Smooth muscle cell (in vitro differentiated cells): ENCODE measurements at regions not wholly inside any gene's neighbourhood (a gene's known extent, or its start where the extent isn't known, plus 50 kb on each side); places are given as distances from the start of the nearest gene placed in this dataset.

Source experiments
- DNase-seq: peaks from one replicate; lab custom pipeline; 2025; ENCODE audit not compliant: unreplicated experiment; lab: John Stamatoyannopoulos, UW
- H2AFZ ChIP-seq: fragments of 200-600 bp; sonication (generic); 2 replicates; pipeline ENCODE4 v1.6.0; 2016; ENCODE audit warnings: antibody characterized with exemption, low read depth, mild to moderate bottlenecking
- H3F3A ChIP-seq: fragments of 200-600 bp; sonication (generic); 2 replicates; pipeline ENCODE4 v1.6.0; 2017; ENCODE audit warnings: antibody characterized with exemption, low read depth
- H3K27ac ChIP-seq: fragments of 200-600 bp; sonication (generic); 2 replicates; pipeline ENCODE4 v1.5.1; 2016; ENCODE audit warnings: low read depth, mild to moderate bottlenecking
- H3K27me3 ChIP-seq: fragments of 200-600 bp; sonication (generic); 2 replicates; pipeline ENCODE4 v1.6.1; 2016; ENCODE audit warnings: low read depth, mild to moderate bottlenecking
- H3K36me3 ChIP-seq: fragments of 200-600 bp; sonication (generic); 2 replicates; pipeline ENCODE4 v1.5.1; 2016; ENCODE audit warnings: low read depth
- H3K4me1 ChIP-seq: fragments of 200-600 bp; sonication (generic); 2 replicates; pipeline ENCODE4 v1.5.1; 2016; ENCODE audit warnings: low read depth
- H3K4me2 ChIP-seq: fragments of 200-600 bp; sonication (generic); 2 replicates; pipeline ENCODE4 v1.6.0; 2016; ENCODE audit warnings: mild to moderate bottlenecking
- H3K4me3 ChIP-seq: fragments of 200-600 bp; sonication (generic); 2 replicates; pipeline ENCODE4 v1.5.1; 2016; ENCODE audit warnings: mild to moderate bottlenecking
- H3K79me2 ChIP-seq: fragments of 200-600 bp; sonication (generic); 2 replicates; pipeline ENCODE4 v1.6.0; 2016; ENCODE audit warnings: low read depth, mild to moderate bottlenecking
- H3K9ac ChIP-seq: fragments of 200-600 bp; sonication (generic); 2 replicates; pipeline ENCODE4 v1.6.0; 2016; ENCODE audit warnings: low read depth
- H3K9me3 ChIP-seq: fragments of 200-600 bp; sonication (generic); replicated peaks from 2 replicates; pipeline ENCODE4 v1.5.1; 2016; ENCODE audit warnings: low read depth
- H4K20me1 ChIP-seq: fragments of 200-600 bp; sonication (generic); 2 replicates; pipeline ENCODE4 v1.6.0; 2016; ENCODE audit warnings: low read depth
- WGBS: methylation state at CpG from one replicate; pipeline ENCODE4 v1.1.7; 2016; ENCODE audit warnings: low lambda C conversion rate; 5-methylcytosine and 5-hydroxymethylcytosine counted together
- TF ChIP-seq, protein P1 (sequence below): fragments of 200-600 bp; sonication (generic); IDR thresholded peaks from 2 replicates; pipeline ENCODE4 v1.5.1; 2017; ENCODE audit warnings: borderline replicate concordance, mild to moderate bottlenecking, antibody characterized with exemption; ENCODE audit not compliant: insufficient read depth, poor library complexity, severe bottlenecking

DNA sequence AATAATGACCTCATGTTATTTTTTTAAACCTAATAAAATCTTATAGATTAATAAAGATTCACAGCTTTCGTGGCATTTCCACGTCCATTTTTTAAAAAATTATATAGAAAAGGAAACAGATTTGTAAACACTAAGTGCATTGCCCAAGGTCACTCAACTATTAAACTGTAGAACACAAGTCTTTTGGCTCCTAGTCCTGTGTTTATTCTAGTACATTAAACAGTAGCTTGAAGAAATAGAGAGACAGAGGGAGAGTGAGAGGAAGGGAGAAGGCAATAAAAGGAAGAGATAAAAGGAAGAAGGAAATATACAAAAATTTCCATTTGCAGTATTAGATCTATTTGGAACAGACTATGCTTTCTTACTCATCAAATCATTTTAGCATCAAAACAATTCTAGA lies 586.7 kb upstream of the CITED2 start:
- H3K9ac ChIP-seq = no peak overlapping the region
- peaks cover 18% of the 10 kb centered on the region for H3K4me1 ChIP-seq
- peak overlapping the region; percentile 21 for H2AFZ ChIP-seq
- H4K20me1 ChIP-seq = no peaks in the 10 kb centered on the region
- no peaks in the 10 kb centered on the region for H3K9me3 ChIP-seq
- H3K36me3 ChIP-seq = no peaks in the 10 kb centered on the region
- TF ChIP-seq, protein P1, sequence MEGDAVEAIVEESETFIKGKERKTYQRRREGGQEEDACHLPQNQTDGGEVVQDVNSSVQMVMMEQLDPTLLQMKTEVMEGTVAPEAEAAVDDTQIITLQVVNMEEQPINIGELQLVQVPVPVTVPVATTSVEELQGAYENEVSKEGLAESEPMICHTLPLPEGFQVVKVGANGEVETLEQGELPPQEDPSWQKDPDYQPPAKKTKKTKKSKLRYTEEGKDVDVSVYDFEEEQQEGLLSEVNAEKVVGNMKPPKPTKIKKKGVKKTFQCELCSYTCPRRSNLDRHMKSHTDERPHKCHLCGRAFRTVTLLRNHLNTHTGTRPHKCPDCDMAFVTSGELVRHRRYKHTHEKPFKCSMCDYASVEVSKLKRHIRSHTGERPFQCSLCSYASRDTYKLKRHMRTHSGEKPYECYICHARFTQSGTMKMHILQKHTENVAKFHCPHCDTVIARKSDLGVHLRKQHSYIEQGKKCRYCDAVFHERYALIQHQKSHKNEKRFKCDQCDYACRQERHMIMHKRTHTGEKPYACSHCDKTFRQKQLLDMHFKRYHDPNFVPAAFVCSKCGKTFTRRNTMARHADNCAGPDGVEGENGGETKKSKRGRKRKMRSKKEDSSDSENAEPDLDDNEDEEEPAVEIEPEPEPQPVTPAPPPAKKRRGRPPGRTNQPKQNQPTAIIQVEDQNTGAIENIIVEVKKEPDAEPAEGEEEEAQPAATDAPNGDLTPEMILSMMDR = no peak
- no peak overlapping the region for H3K4me3 ChIP-seq
- H3K4me2 ChIP-seq = no peak overlapping the region
- DNase-seq = no peak
- WGBS = 98% methylated on average over 2 of the region's 2 CpGs
- H3K79me2 ChIP-seq = no peaks in the 10 kb centered on the region
- no peaks in the 10 kb centered on the region for H3F3A ChIP-seq
- H3K27ac ChIP-seq = no peak overlapping the region
- H3K27me3 ChIP-seq = no peaks in the 10 kb centered on the region

DNA sequence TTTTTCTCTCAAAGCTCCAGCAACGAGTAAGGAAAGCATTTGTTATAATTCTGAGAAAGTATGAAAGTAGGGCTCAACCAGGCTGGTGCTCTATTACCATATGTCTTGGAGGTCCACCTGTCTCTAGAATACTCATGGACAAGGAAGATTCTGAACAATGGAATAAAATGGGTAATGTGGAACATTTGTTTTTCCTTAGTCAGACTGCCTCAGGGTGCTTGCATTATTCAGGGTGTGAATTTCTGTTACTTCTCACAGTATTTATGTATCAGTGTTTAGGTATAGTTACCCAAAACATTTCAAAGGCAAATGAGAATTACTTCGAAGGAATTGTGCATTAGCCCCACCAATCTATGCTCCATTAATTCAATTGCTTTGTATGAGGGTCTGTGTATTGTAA lies 586.2 kb upstream of the CITED2 start:
- Histone ChIP-seq H3K4me1 (peaks cover 15% of the 10 kb centered on the region), H3K27ac (no peak overlapping the region), H3K9me3 (no peaks in the 10 kb centered on the region), H2AFZ (no peak overlapping the region), H3K4me3 (no peak overlapping the region), H3K79me2 (no peaks in the 10 kb centered on the region), H4K20me1 (no peaks in the 10 kb centered on the region), H3K27me3 (no peaks in the 10 kb centered on the region), H3F3A (no peaks in the 10 kb centered on the region), H3K9ac (no peak overlapping the region), H3K4me2 (no peak overlapping the region), H3K36me3 (no peaks in the 10 kb centered on the region)
- 85% methylated on average over 2 of the region's 2 CpGs for WGBS
- no peak for DNase-seq
- TF ChIP-seq, protein P1 = no peak

DNA sequence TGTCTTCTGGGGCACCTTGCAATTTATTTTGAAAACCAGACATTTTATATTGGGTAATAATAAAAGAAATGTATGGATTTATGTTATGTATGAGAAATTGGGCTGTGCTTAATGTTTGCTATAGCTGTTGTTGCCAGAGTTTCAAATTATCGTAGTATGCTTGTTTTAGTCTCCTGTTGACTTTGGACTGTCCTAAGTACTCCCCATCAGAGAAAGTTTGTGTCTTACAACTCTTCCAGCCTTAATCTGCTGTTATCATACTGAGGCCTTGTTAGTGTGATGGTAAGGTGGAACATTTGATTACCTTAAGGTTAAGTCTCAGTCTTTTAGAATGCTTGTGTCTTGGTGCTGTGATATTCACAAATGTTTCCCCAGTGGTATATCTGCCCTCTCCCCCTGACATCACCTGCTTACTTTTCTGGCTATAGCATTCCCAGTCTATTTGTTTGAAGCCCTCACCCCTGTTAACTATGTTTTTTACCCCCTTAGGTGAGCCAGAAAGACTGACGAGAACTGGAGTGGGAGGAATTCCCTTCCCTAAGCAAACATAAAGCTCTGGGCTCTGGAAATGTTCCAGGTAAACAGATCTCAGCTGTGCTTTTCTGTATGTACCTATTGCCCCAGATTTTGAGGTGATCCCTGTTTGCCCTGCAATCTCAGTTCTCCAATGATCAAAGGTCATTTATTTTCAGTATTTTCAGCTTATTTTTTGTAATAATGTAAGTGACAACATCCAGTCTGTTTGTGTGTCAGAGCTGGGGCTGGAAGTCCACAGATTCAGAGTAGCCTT lies 581.1 kb upstream of the CITED2 start:
- Histone ChIP-seq H3K9me3 (no peaks in the 10 kb centered on the region), H3K36me3 (no peaks in the 10 kb centered on the region)

More for the DNA sequence above, 581.1 kb upstream of the CITED2 start:
- Histone ChIP-seq H3K4me2 (no peak overlapping the region), H3K79me2 (no peaks in the 10 kb centered on the region), H3K9ac (no peak overlapping the region), H3F3A (no peaks in the 10 kb centered on the region), H3K27ac (no peak overlapping the region), H3K4me3 (no peak overlapping the region), H3K4me1 (no peaks in the 10 kb centered on the region), H4K20me1 (no peaks in the 10 kb centered on the region), H2AFZ (no peak overlapping the region), H3K27me3 (no peaks in the 10 kb centered on the region)
- DNase-seq = no peak
- 97% methylated on average over 2 of the region's 2 CpGs for whole genome bisulfite sequencing
- TF ChIP-seq, protein P1 = no peak
